Lower lobe of right lung (tissue), 2 donors: ENCODE measurements at regions not wholly inside any gene's neighbourhood (a gene's known extent, or its start where the extent isn't known, plus 50 kb on each side); places are given as distances from the start of the nearest gene placed in this dataset.

Source experiments
- ATAC-seq, 2 donors: fragments of 200-7000 bp; cut with Tn5 transposase; one replicate each; pipeline ENCODE4 v1.9.1; 2020 to 2022; ENCODE audit warnings: mild to moderate bottlenecking in 2 of 2, moderate library complexity in 2 of 2
- DNase-seq: peaks from one replicate; pipeline ENCODE4 v3.0.0-alpha.2; 2020
- H3K27ac ChIP-seq: fragments of 200-600 bp; one replicate; pipeline ENCODE4 v1.8.0; 2022
- H3K27me3 ChIP-seq: fragments of 200-600 bp; one replicate; pipeline ENCODE4 v1.8.0; 2022; ENCODE audit warnings: low read depth
- H3K36me3 ChIP-seq: fragments of 200-600 bp; one replicate; pipeline ENCODE4 v1.8.0; 2022; ENCODE audit warnings: mild to moderate bottlenecking
- H3K4me1 ChIP-seq: fragments of 200-600 bp; one replicate; pipeline ENCODE4 v1.8.0; 2022
- H3K4me3 ChIP-seq: fragments of 200-600 bp; one replicate; pipeline ENCODE4 v1.8.0; 2022; ENCODE audit warnings: mild to moderate bottlenecking
- H3K9me3 ChIP-seq: fragments of 200-600 bp; one replicate; pipeline ENCODE4 v1.8.0; 2022
- CTCF ChIP-seq: fragments of 200-600 bp; IDR thresholded peaks from one replicate; pipeline ENCODE4 v1.8.0; 2022; ENCODE audit warnings: antibody characterized with exemption, mild to moderate bottlenecking
- intact Hi-C: fragments of 100-400 bp; cut with DNase I; formaldehyde crosslinking; loops from one replicate; pipeline ENCODE4 v1.11.0; 2022
- donor health status: DM: no; HTN: yes; CAD: no; lungs with severe emphysema.

- no peak for TF ChIP-seq CTCF
- H3K4me1 ChIP-seq = no peaks in the 10 kb centered on the region
- intact Hi-C loops = no loop called here
- no peaks in the 10 kb centered on the region for H3K27me3 ChIP-seq
- no peaks in the 10 kb centered on the region for H3K9me3 ChIP-seq
- no peak overlapping the region for H3K27ac ChIP-seq
- ATAC-seq (no peak), DNase-seq (no peak)
- no peak overlapping the region for H3K4me3 ChIP-seq
- no peaks in the 10 kb centered on the region for H3K36me3 ChIP-seq
Observed at GRCh38 chr7:46368871-46369270, 447.8 kb upstream of the IGFBP3 start.

GRCh38 chr7:46366526-46366925 lies 445.5 kb upstream of the IGFBP3 start:
- H3K27me3 ChIP-seq = no peaks in the 10 kb centered on the region
- no peak overlapping the region for H3K4me3 ChIP-seq
- no peaks in the 10 kb centered on the region for H3K36me3 ChIP-seq
- H3K27ac ChIP-seq = no peak overlapping the region
- no peaks in the 10 kb centered on the region for H3K4me1 ChIP-seq
- intact Hi-C loops = no loop called here
- DNase-seq (no peak), ATAC-seq (no peak)
- H3K9me3 ChIP-seq = no peaks in the 10 kb centered on the region
- TF ChIP-seq CTCF = no peak

- H3K9me3 ChIP-seq = no peaks in the 10 kb centered on the region
- H3K36me3 ChIP-seq = no peaks in the 10 kb centered on the region
- TF ChIP-seq CTCF = no peak
- intact Hi-C loops = no loop called here
- DNase-seq (no peak), ATAC-seq (no peak)
- no peak overlapping the region for H3K4me3 ChIP-seq
- no peaks in the 10 kb centered on the region for H3K27me3 ChIP-seq
- H3K27ac ChIP-seq = no peak overlapping the region
- no peaks in the 10 kb centered on the region for H3K4me1 ChIP-seq
Observed at GRCh38 chr7:46363688-46364087, 442.6 kb upstream of the IGFBP3 start.

GRCh38 chr7:46360811-46361210 lies 439.7 kb upstream of the IGFBP3 start:
- DNase-seq = no peak
- TF ChIP-seq CTCF = no peak
- Histone ChIP-seq H3K4me1 (no peaks in the 10 kb centered on the region), H3K27me3 (no peaks in the 10 kb centered on the region), H3K27ac (no peak overlapping the region), H3K36me3 (no peaks in the 10 kb centered on the region), H3K9me3 (no peaks in the 10 kb centered on the region), H3K4me3 (no peak overlapping the region)
- intact Hi-C loops = no loop called here
- no peak for ATAC-seq

- ATAC-seq (no peak), DNase-seq (no peak)
- intact Hi-C loops = no loop called here
- no peak overlapping the region for H3K27ac ChIP-seq
- no peaks in the 10 kb centered on the region for H3K27me3 ChIP-seq
- H3K4me3 ChIP-seq = no peak overlapping the region
- no peak for TF ChIP-seq CTCF
- H3K4me1 ChIP-seq = no peaks in the 10 kb centered on the region
- no peaks in the 10 kb centered on the region for H3K36me3 ChIP-seq
- H3K9me3 ChIP-seq = no peaks in the 10 kb centered on the region
Observed at GRCh38 chr7:46360296-46360695, 439.2 kb upstream of the IGFBP3 start.

GRCh38 chr7:46357851-46358250 lies 436.8 kb upstream of the IGFBP3 start:
- Histone ChIP-seq H3K36me3 (no peaks in the 10 kb centered on the region), H3K9me3 (no peaks in the 10 kb centered on the region), H3K4me1 (no peaks in the 10 kb centered on the region), H3K4me3 (no peak overlapping the region), H3K27ac (no peak overlapping the region), H3K27me3 (no peaks in the 10 kb centered on the region)
- intact Hi-C loops = no loop called here
- no peak for ATAC-seq
- DNase-seq = no peak
- TF ChIP-seq CTCF = no peak
